HL-60/S4 (cell line): ENCODE measurements at regions not wholly inside any gene's neighbourhood (a gene's known extent, or its start where the extent isn't known, plus 50 kb on each side); places are given as distances from the start of the nearest gene placed in this dataset.

Experiments used
- in situ Hi-C: fragments of 300-500 bp; cut with MboI; formaldehyde crosslinking; loops from 2 replicates; pipeline ENCODE4 v1.14.3; 2022; ENCODE audit warnings: low sequenced_read_pairs

GRCh38 chr13:40064154-40065097 lies 409.0 kb downstream of the COG6 start:
- in situ Hi-C loops, result loop anchor here (25.0 kb wide), 1 partner anchor 623 kb away; no protein-coding TSS in a partner anchor

GRCh38 chr13:40069173-40070044 lies 413.9 kb downstream of the COG6 start:
- in situ Hi-C loops, result loop anchor here (25.0 kb wide), 1 partner anchor 618 kb away; no protein-coding TSS in a partner anchor

- in situ Hi-C loops, result loop anchor here (25.0 kb wide), 1 partner anchor 617 kb away; no protein-coding TSS in a partner anchor
These were observed 414.9 kb downstream of the COG6 start for GRCh38 chr13:40070357-40070756.

- in situ Hi-C loops, result loop anchor here (25.0 kb wide), 1 partner anchor 615 kb away; no protein-coding TSS in a partner anchor
These were observed 417.2 kb downstream of the COG6 start for GRCh38 chr13:40072663-40073120.

GRCh38 chr13:40074338-40074737 lies 418.9 kb downstream of the COG6 start:
- in situ Hi-C loops, result loop anchor here (25.0 kb wide), 1 partner anchor 613 kb away; no protein-coding TSS in a partner anchor

GRCh38 chr13:40075281-40075680 lies 419.8 kb downstream of the COG6 start:
- in situ Hi-C loops, result no loop called here

- in situ Hi-C loops, result no loop called here
These were observed 421.4 kb downstream of the COG6 start for GRCh38 chr13:40076765-40077362.

GRCh38 chr13:40077396-40078027 lies 422.1 kb downstream of the COG6 start:
- in situ Hi-C loops, result no loop called here

GRCh38 chr13:40079721-40080120 lies 424.3 kb downstream of the COG6 start:
- in situ Hi-C loops, result no loop called here

GRCh38 chr13:40080676-40081075 lies 425.2 kb downstream of the COG6 start:
- in situ Hi-C loops, result no loop called here

- in situ Hi-C loops, result no loop called here
These were observed 427.2 kb downstream of the COG6 start for GRCh38 chr13:40082639-40083038.

GRCh38 chr13:40083841-40084240 lies 428.4 kb downstream of the COG6 start:
- in situ Hi-C loops, result no loop called here

- in situ Hi-C loops, result no loop called here
These were observed 429.5 kb downstream of the COG6 start for GRCh38 chr13:40084934-40085333.

- in situ Hi-C loops, result no loop called here
These were observed 431.9 kb downstream of the COG6 start for GRCh38 chr13:40087091-40088002.

- in situ Hi-C loops, result no loop called here
These were observed 438.6 kb downstream of the COG6 start for GRCh38 chr13:40094056-40094455.

- in situ Hi-C loops, result no loop called here
These were observed 440.4 kb downstream of the COG6 start for GRCh38 chr13:40095695-40096356.

- in situ Hi-C loops, result no loop called here
These were observed 441.0 kb downstream of the COG6 start for GRCh38 chr13:40096357-40096901.

- in situ Hi-C loops, result no loop called here
These were observed 442.8 kb downstream of the COG6 start for GRCh38 chr13:40098246-40098645.
